GM23248 (cell line): ENCODE measurements at regions not wholly inside any gene's neighbourhood (a gene's known extent, or its start where the extent isn't known, plus 50 kb on each side); places are given as distances from the start of the nearest gene placed in this dataset.

Experiments used
- DNase-seq: peaks from one replicate; pipeline ENCODE4 v3.0.0-alpha.2; 2015
- H2AFZ ChIP-seq: fragments of 200-600 bp; sonication (generic); 2 replicates; pipeline ENCODE4 v1.6.1; 2016; ENCODE audit warnings: antibody characterized with exemption
- H3F3A ChIP-seq: fragments of 200-600 bp; sonication (generic); 2 replicates; pipeline ENCODE4 v1.6.1; 2016; ENCODE audit warnings: mild to moderate bottlenecking, antibody characterized with exemption, mixed run types; ENCODE audit not compliant: insufficient read depth
- H3K27ac ChIP-seq: fragments of 200-600 bp; sonication (generic); 2 replicates; pipeline ENCODE4 v1.5.1; 2016; ENCODE audit warnings: mild to moderate bottlenecking
- H3K27me3 ChIP-seq: fragments of 200-600 bp; sonication (generic); replicated peaks from 2 replicates; pipeline ENCODE4 v1.6.1; 2016; ENCODE audit warnings: mild to moderate bottlenecking; ENCODE audit not compliant: insufficient read depth
- H3K36me3 ChIP-seq: fragments of 200-600 bp; sonication (generic); 2 replicates; pipeline ENCODE4 v1.6.1; 2016; ENCODE audit warnings: low read depth, mild to moderate bottlenecking
- H3K4me1 ChIP-seq: fragments of 200-600 bp; sonication (generic); 2 replicates; pipeline ENCODE4 v1.6.1; 2016; ENCODE audit warnings: mild to moderate bottlenecking; ENCODE audit not compliant: insufficient read depth
- H3K4me2 ChIP-seq: fragments of 200-600 bp; sonication (generic); one replicate; pipeline ENCODE4 v1.6.1; 2016; ENCODE audit warnings: mild to moderate bottlenecking; ENCODE audit not compliant: unreplicated experiment
- H3K4me3 ChIP-seq: fragments of 200-600 bp; sonication (generic); 2 replicates; pipeline ENCODE4 v1.5.1; 2016; ENCODE audit warnings: mild to moderate bottlenecking
- H3K79me2 ChIP-seq: fragments of 200-600 bp; sonication (generic); 2 replicates; pipeline ENCODE4 v1.6.1; 2016; ENCODE audit warnings: mild to moderate bottlenecking; ENCODE audit not compliant: insufficient read depth
- H3K9ac ChIP-seq: fragments of 200-600 bp; sonication (generic); 2 replicates; pipeline ENCODE4 v1.6.1; 2016; ENCODE audit warnings: mild to moderate bottlenecking
- H3K9me2 ChIP-seq: fragments of 200-600 bp; sonication (generic); 2 replicates; pipeline ENCODE4 v1.6.1; 2016; ENCODE audit warnings: mixed run types, mild to moderate bottlenecking, moderate library complexity; ENCODE audit not compliant: insufficient read depth
- H3K9me3 ChIP-seq: fragments of 200-600 bp; sonication (generic); one replicate; pipeline ENCODE4 v1.6.1; 2017; ENCODE audit warnings: low read depth
- H4K20me1 ChIP-seq: fragments of 200-600 bp; sonication (generic); 2 replicates; pipeline ENCODE4 v1.6.0; 2016; ENCODE audit not compliant: insufficient read depth
- EZH2 ChIP-seq: fragments of 200-600 bp; sonication (generic); IDR thresholded peaks from 2 replicates; pipeline ENCODE4 v1.6.1; 2018; ENCODE audit warnings: antibody characterized with exemption, mild to moderate bottlenecking; ENCODE audit not compliant: insufficient read depth, poor library complexity, severe bottlenecking
- EZH2phosphoT487 ChIP-seq: fragments of 200-600 bp; sonication (generic); IDR thresholded peaks from 2 replicates; pipeline ENCODE4 v1.6.1; 2018; ENCODE audit warnings: antibody characterized with exemption, moderate library complexity, mild to moderate bottlenecking, low read depth; ENCODE audit not compliant: insufficient read depth
- WGBS, 2 experiments: methylation state at CpG; one replicate each; pipeline ENCODE4 v1.1.6; 2015 to 2017; ENCODE audit warnings: low lambda C conversion rate in 2 of 2, low coverage in 1 of 2; ENCODE audit errors: missing lambda C conversion rate in 2 of 2; 5-methylcytosine and 5-hydroxymethylcytosine counted together
- in situ Hi-C: fragments of 300-500 bp; cut with MboI; formaldehyde crosslinking; loops from 2 replicates; pipeline ENCODE4 v1.15.0; 2020

DNA sequence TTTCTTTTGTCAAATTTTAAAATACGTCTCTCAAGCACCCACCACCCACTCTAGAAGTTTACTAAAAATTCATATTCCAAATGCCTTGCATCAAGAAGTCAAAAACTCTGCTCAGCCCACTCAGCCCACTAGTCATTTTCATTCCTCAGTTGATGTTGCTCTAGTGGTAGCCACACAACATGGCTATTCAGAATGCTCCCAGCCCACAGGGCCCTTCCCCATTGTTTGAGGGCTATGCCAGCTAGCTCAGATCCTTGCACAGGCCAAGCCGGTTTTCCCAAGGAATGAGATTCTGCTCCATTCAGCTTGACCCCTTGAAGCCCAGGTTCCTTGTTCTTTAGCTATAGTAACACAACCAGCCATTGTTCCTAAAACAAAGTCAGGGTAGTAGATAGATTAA is 297.5 kb upstream of the RASGEF1B start:
- Histone ChIP-seq H3K27ac (no peak overlapping the region), H3K79me2 (no peaks in the 10 kb centered on the region), H3K4me1 (no peaks in the 10 kb centered on the region), H3K36me3 (no peaks in the 10 kb centered on the region), H3K9ac (no peak overlapping the region), H3K4me3 (no peak overlapping the region), H3K27me3 (no peaks in the 10 kb centered on the region; the same call in 1 of the 2 replicates), H3K4me2 (no peak overlapping the region), H3K9me2 (no peaks in the 10 kb centered on the region), H3F3A (no peaks in the 10 kb centered on the region), H3K9me3 (no peaks in the 10 kb centered on the region), H2AFZ (no peak overlapping the region), H4K20me1 (no peaks in the 10 kb centered on the region)
- in situ Hi-C loops, result no loop called here
- WGBS, 2 experiments, result 34 to 37% methylated on average over 2 of the region's 2 CpGs
- DNase-seq, result no peak
- TF ChIP-seq EZH2, result no peak

DNA sequence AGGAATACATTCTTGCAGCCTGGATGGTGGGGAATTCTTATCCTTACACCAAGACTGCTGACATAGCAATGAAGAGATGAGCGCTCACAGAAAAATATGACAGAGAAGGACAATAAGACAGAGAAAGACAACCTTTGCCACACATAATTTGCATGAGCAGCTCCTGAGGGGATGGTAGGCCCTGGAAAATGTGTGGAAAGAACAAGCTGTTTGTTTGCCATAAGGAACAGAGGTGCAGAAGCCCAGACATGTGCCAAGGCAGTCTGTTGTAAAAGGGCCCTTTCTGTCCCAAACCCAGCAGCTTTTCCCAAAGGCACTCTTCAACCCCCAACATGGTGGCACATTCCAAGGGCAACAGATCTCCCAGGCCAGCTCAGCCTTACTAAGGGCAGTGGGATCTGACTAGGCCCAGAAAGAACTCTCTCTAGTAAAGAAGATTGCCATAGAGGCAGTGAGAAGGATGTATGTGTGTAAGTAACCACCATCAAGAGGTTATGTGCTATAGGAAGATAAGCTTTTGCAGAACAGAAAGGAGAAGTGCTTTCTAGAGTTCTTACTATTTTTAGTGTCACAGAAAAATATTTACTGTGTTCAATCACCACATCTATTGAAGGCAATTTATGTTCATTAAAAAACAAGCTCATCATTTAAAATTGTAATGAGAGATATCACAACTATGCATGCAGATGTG is 287.0 kb upstream of the RASGEF1B start:
- Histone ChIP-seq H3K9ac (no peak overlapping the region), H3K27me3 (no peaks in the 10 kb centered on the region), H4K20me1 (no peaks in the 10 kb centered on the region), H3K4me3 (no peak overlapping the region), H3F3A (no peaks in the 10 kb centered on the region), H3K4me1 (no peaks in the 10 kb centered on the region), H3K27ac (no peak overlapping the region), H3K79me2 (no peaks in the 10 kb centered on the region), H3K9me2 (no peaks in the 10 kb centered on the region), H2AFZ (no peak overlapping the region), H3K9me3 (no peaks in the 10 kb centered on the region), H3K36me3 (no peaks in the 10 kb centered on the region), H3K4me2 (no peak overlapping the region)
- no peak for DNase-seq
- 64 to 73% methylated on average over 1 of the region's 1 CpG for WGBS, 2 experiments
- TF ChIP-seq EZH2phosphoT487 (no peak), EZH2 (no peak)
- in situ Hi-C loops, result no loop called here

DNA sequence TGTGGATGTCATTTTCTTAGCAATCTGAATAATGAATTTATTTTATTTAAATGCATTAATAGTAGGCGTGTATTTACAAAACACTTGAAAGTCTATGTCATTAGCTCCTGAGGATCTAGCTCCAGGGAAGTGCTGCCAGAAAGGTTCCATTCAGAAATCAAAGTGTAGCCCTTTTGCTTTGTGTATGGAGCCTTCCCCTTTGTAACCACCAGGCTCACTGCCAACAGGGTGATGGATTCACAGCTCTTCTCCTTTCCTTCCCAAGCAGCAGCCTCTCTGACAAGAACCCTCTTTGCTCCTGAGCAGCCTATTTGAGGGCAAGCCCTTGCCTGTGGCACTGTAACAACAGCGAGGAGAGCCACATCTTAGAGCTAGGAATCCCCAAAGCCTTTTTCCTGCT is 286.0 kb upstream of the RASGEF1B start:
- Histone ChIP-seq H4K20me1 (no peaks in the 10 kb centered on the region), H3K4me2 (no peak overlapping the region), H3K9me3 (no peaks in the 10 kb centered on the region), H3K27ac (no peak overlapping the region), H3K4me1 (no peaks in the 10 kb centered on the region), H3K4me3 (no peak overlapping the region), H3K9me2 (no peaks in the 10 kb centered on the region), H3K79me2 (no peaks in the 10 kb centered on the region), H2AFZ (no peak overlapping the region), H3K27me3 (no peaks in the 10 kb centered on the region), H3F3A (no peaks in the 10 kb centered on the region), H3K36me3 (no peaks in the 10 kb centered on the region), H3K9ac (no peak overlapping the region)
- DNase-seq, result no peak
- in situ Hi-C loops, result no loop called here
- no peak for TF ChIP-seq EZH2
- TF ChIP-seq EZH2phosphoT487, result no peak
- 56 to 64% methylated on average over 2 of the region's 2 CpGs for WGBS, 2 experiments

GRCh38 chr4:81756973-81757372 is 285.3 kb upstream of the RASGEF1B start:
- no peak overlapping the region for H3K9ac ChIP-seq

More at GRCh38 chr4:81756973-81757372, 285.3 kb upstream of the RASGEF1B start:
- Histone ChIP-seq H2AFZ (no peak overlapping the region), H3K4me1 (no peaks in the 10 kb centered on the region), H3K36me3 (no peaks in the 10 kb centered on the region), H3F3A (no peaks in the 10 kb centered on the region), H4K20me1 (no peaks in the 10 kb centered on the region), H3K4me2 (no peak overlapping the region), H3K4me3 (no peak overlapping the region), H3K27me3 (no peaks in the 10 kb centered on the region), H3K27ac (no peak overlapping the region), H3K79me2 (no peaks in the 10 kb centered on the region), H3K9me2 (no peaks in the 10 kb centered on the region), H3K9me3 (no peaks in the 10 kb centered on the region)
- in situ Hi-C loops, result no loop called here
- TF ChIP-seq EZH2 (no peak), EZH2phosphoT487 (no peak)
- 23 to 30% methylated on average over 3 of the region's 3 CpGs for WGBS, 2 experiments
- no peak for DNase-seq
